SU-DHL-6 (cell line): ENCODE measurements at regions not wholly inside any gene's neighbourhood (a gene's known extent, or its start where the extent isn't known, plus 50 kb on each side); places are given as distances from the start of the nearest gene placed in this dataset.

ENCODE experiments used
- H2AFZ ChIP-seq: fragments of 200-600 bp; sonication (generic); 2 replicates; pipeline ENCODE4 v1.6.1; 2014; ENCODE audit warnings: low read depth, mild to moderate bottlenecking, moderate library complexity, mixed read lengths, antibody characterized with exemption, low read length; ENCODE audit not compliant: severe bottlenecking
- H3F3A ChIP-seq: fragments of 200-600 bp; shearing (Covaris generic); 2 replicates; pipeline ENCODE4 v1.6.0; 2016; ENCODE audit warnings: antibody characterized with exemption, mild to moderate bottlenecking; ENCODE audit not compliant: insufficient read depth
- H3K27ac ChIP-seq: fragments of 200-600 bp; sonication (generic); 2 replicates; pipeline ENCODE4 v1.5.1; 2016; ENCODE audit warnings: low read depth, mild to moderate bottlenecking, low read length, moderate library complexity, mixed read lengths
- H3K27me3 ChIP-seq: fragments of 200-600 bp; sonication (generic), shearing (Covaris generic); 2 replicates; pipeline ENCODE4 v1.6.0; 2014; ENCODE audit warnings: mild to moderate bottlenecking, low read length
- H3K36me3 ChIP-seq: fragments of 200-600 bp; sonication (generic); 2 replicates; pipeline ENCODE4 v1.6.1; 2014; ENCODE audit warnings: mild to moderate bottlenecking, low read length, mixed read lengths
- H3K4me2 ChIP-seq: fragments of 300-600, 200-600 bp; shearing (Covaris generic), sonication (generic); 2 replicates; pipeline ENCODE4 v1.6.0; 2014; ENCODE audit warnings: low read length, low read depth, mild to moderate bottlenecking; ENCODE audit not compliant: poor library complexity, severe bottlenecking
- H3K4me3 ChIP-seq: fragments of 200-600 bp; sonication (generic); 2 replicates; pipeline ENCODE4 v1.5.1; 2014; ENCODE audit warnings: antibody characterized with exemption, low read length, mild to moderate bottlenecking, mixed read lengths; ENCODE audit not compliant: insufficient read depth, poor library complexity, severe bottlenecking
- H3K79me2 ChIP-seq: fragments of 200-600 bp; sonication (generic); 2 replicates; pipeline ENCODE4 v1.6.1; 2014; ENCODE audit warnings: mild to moderate bottlenecking, low read length, moderate library complexity; ENCODE audit not compliant: insufficient read depth
- H3K9ac ChIP-seq: fragments of 200-600 bp; sonication (generic); 2 replicates; pipeline ENCODE4 v1.7.0; 2014; ENCODE audit warnings: mild to moderate bottlenecking, low read length
- H3K9me2 ChIP-seq: fragments of 200-600 bp; sonication (generic); replicated peaks from 2 replicates; pipeline ENCODE4 v1.6.1; 2014; ENCODE audit warnings: low read length; ENCODE audit not compliant: insufficient read depth
- H3K9me3 ChIP-seq: fragments of 200-600 bp; sonication (generic); 2 replicates; pipeline ENCODE4 v1.6.1; 2014; ENCODE audit warnings: low read length, mixed read lengths; ENCODE audit not compliant: insufficient read depth
- H4K20me1 ChIP-seq: fragments of 200-600 bp; sonication (generic); 2 replicates; pipeline ENCODE4 v1.6.1; 2014; ENCODE audit warnings: low read depth, mild to moderate bottlenecking, antibody characterized with exemption, low read length, moderate library complexity, mixed read lengths
- CTCF ChIP-seq: fragments of 200-600 bp; sonication (generic); IDR thresholded peaks from one replicate; pipeline ENCODE4 v1.5.1; 2017; ENCODE audit warnings: antibody characterized with exemption, mild to moderate bottlenecking, low read length, moderate library complexity; ENCODE audit not compliant: insufficient read depth, poor library complexity, severe bottlenecking
- EZH2phosphoT487 ChIP-seq: fragments of 200-600 bp; sonication (generic), shearing (Covaris generic); conservative IDR thresholded peaks from 2 replicates; pipeline ENCODE4 v1.6.1; 2018; ENCODE audit warnings: mild to moderate bottlenecking, antibody characterized with exemption, low read length, moderate library complexity, mixed read lengths

GRCh38 chr2:191611614-191612013 is 66.3 kb upstream of the NABP1 start:
- Histone ChIP-seq H2AFZ (no peak overlapping the region), H3K9ac (no peak overlapping the region), H3K79me2 (no peaks in the 10 kb centered on the region), H3K9me3 (no peaks in the 10 kb centered on the region), H3K27me3 (no peaks in the 10 kb centered on the region), H4K20me1 (no peaks in the 10 kb centered on the region), H3K36me3 (no peaks in the 10 kb centered on the region), H3K4me2 (no peak overlapping the region), H3K27ac (no peak overlapping the region), H3K4me3 (no peak overlapping the region), H3K9me2 (no peaks in the 10 kb centered on the region), H3F3A (no peaks in the 10 kb centered on the region)
- TF ChIP-seq CTCF: no peak
- TF ChIP-seq EZH2phosphoT487: no peak

- no peak overlapping the region for H2AFZ ChIP-seq
- no peaks in the 10 kb centered on the region for H3K36me3 ChIP-seq
- no peaks in the 10 kb centered on the region for H3K79me2 ChIP-seq
- no peak overlapping the region for H3K4me2 ChIP-seq
- no peaks in the 10 kb centered on the region for H3F3A ChIP-seq
- no peaks in the 10 kb centered on the region for H4K20me1 ChIP-seq
- H3K27ac ChIP-seq: no peak overlapping the region
- no peaks in the 10 kb centered on the region for H3K27me3 ChIP-seq
- H3K9me2 ChIP-seq: no peaks in the 10 kb centered on the region
- no peak overlapping the region for H3K4me3 ChIP-seq
- no peak overlapping the region for H3K9ac ChIP-seq
- H3K9me3 ChIP-seq: no peaks in the 10 kb centered on the region
- TF ChIP-seq CTCF (no peak), EZH2phosphoT487 (no peak)
Observed at GRCh38 chr2:191612496-191612895, 65.4 kb upstream of the NABP1 start.

GRCh38 chr2:191614759-191615158 is 63.2 kb upstream of the NABP1 start:
- no peaks in the 10 kb centered on the region for H3K9me2 ChIP-seq
- H3K9me3 ChIP-seq: no peaks in the 10 kb centered on the region
- TF ChIP-seq EZH2phosphoT487: no peak
- no peak for TF ChIP-seq CTCF
- H3K4me2 ChIP-seq: no peak overlapping the region
- H3K4me3 ChIP-seq: no peak overlapping the region
- no peaks in the 10 kb centered on the region for H4K20me1 ChIP-seq
- no peaks in the 10 kb centered on the region for H3F3A ChIP-seq
- H3K27me3 ChIP-seq: no peaks in the 10 kb centered on the region
- H3K27ac ChIP-seq: no peak overlapping the region
- no peak overlapping the region for H2AFZ ChIP-seq
- no peaks in the 10 kb centered on the region for H3K79me2 ChIP-seq
- H3K36me3 ChIP-seq: no peaks in the 10 kb centered on the region
- H3K9ac ChIP-seq: no peak overlapping the region

- Histone ChIP-seq H3K27me3 (no peaks in the 10 kb centered on the region), H2AFZ (no peak overlapping the region), H3K79me2 (no peaks in the 10 kb centered on the region), H3K27ac (no peak overlapping the region), H3K9me2 (no peaks in the 10 kb centered on the region), H3K4me2 (no peak overlapping the region), H3K4me3 (no peak overlapping the region), H3K9me3 (no peaks in the 10 kb centered on the region), H3K36me3 (no peaks in the 10 kb centered on the region), H4K20me1 (no peaks in the 10 kb centered on the region), H3K9ac (no peak overlapping the region), H3F3A (no peaks in the 10 kb centered on the region)
- no peak for TF ChIP-seq CTCF
- no peak for TF ChIP-seq EZH2phosphoT487
Observed at GRCh38 chr2:191615596-191615995, 62.3 kb upstream of the NABP1 start.
